ENCODE measurements at regions not wholly inside any gene's neighbourhood (a gene's known extent, or its start where the extent isn't known, plus 50 kb on each side); places are given as distances from the start of the nearest gene placed in this dataset.

GRCh38 chr10:117673230-117674010 is 130.9 kb downstream of the EMX2 start:
- FAIRE-seq = no peak

GRCh38 chr10:117674201-117674600 is 131.7 kb downstream of the EMX2 start:
- FAIRE-seq = no peak

DNA sequence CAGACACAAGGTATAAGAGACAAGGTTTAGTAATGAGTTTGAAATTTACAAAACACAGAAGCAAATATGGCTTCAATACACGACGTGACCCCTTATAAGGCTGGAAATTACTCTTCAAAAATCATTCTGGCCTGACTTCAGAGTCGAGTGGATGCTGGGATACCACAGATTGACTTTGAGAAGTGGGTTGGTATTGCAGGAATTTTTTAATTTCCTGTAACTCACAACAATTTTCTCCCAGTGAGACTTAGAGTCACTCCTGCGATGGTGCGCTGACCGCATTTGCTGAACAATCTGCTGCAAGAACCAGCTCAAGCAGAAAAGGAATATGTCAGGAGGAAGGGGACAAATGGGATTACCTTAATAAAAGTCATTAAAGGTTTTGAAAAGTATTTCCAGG is 132.1 kb downstream of the EMX2 start:
- FAIRE-seq = no peak

GRCh38 chr10:117675514-117676055 is 133.0 kb downstream of the EMX2 start:
- FAIRE-seq = no peak

GRCh38 chr10:117677239-117677638 is 134.7 kb downstream of the EMX2 start:
- FAIRE-seq = no peak

- FAIRE-seq = no peak
Measured at GRCh38 chr10:117677890-117678500, 135.4 kb downstream of the EMX2 start.

GRCh38 chr10:117680601-117681000 is 138.1 kb downstream of the EMX2 start:
- no peak for FAIRE-seq

DNA sequence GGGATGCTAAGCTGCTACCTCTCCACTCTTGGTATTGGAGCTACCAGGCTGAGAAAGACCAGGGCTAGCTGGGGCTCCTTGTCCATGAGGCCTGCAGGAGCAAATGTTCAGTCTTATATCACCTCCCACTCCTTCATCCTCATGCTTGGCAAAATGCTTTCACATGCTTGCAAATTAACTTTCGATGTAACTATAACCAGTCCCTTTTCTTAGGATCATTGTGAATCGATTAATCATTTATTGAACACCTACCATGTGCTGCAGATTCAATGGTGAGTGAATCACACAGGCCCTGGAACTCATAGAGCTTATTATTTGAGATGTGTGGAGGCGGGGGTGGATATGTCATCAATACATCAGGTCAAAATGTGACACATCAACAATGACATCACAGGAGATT is 138.6 kb downstream of the EMX2 start:
- no peak for FAIRE-seq

- FAIRE-seq = no peak
Measured at GRCh38 chr10:117684046-117684610, 141.6 kb downstream of the EMX2 start.

DNA sequence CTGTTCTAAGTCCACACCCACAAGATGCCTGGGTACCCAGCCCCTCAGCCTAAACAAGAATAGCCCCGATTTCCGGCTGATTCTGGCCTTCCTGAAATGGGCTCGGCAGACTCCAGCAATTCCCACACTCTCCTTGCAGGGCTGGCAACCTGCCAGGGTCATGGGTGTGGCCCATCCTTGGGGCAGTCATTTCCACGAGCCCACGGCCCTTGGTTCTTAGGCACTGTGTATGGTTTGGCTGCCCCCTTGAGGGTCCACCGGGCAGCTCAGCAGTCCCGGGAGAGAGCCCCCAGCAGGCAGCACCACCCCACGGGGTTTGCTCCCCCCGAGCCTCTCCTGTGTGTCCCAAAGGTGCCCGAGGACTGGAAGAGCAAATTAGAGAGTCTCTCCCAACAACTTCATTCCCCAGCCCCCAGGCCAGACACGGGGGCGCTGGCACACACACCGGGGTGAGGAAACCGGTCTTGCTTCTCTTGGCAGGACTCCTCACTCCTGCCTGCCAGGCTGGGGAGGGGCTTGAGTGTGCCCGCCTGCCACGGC is 142.2 kb downstream of the EMX2 start:
- no peak for FAIRE-seq

- no peak for FAIRE-seq
Measured at GRCh38 chr10:117685431-117685830, 142.9 kb downstream of the EMX2 start.

DNA sequence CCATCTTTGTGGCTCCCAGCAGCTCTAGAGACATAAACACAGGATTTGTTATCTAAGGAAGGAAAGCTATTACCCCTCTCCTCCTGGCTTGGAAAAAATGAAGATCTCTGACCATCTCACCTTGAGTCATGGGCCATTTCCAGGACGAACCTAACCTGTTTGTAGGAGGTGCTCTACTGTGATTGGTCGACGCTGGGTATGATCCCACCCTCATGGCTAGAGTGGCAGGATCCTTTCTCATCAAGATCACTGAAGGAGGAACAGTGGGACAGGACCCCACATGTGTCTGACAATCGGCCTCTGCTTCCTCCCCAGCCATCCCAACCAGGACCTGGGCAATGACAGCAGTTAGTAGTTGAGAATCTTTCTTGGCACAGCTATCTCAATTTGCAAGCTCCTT is 144.1 kb downstream of the EMX2 start:
- FAIRE-seq = no peak

DNA sequence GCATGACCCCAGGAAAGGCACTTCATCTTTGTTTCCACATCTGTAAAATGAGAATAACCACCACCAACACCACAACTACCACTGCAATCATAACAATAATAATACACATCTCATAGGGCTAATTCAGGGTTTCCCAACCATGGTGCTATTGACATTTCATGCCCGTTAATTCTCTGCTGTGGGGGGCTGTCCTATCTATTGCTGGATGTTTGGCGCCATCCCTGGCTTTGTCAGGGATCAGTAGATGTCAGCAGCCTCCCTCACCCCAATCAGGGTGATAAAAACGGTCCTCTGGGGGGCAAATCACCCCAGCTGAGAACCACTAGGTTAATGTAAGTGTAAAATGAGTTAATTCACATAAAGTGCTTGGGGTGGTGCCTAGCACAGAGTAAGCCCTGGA is 145.8 kb downstream of the EMX2 start:
- FAIRE-seq = no peak

- FAIRE-seq = no peak
Measured at GRCh38 chr10:117689566-117689965, 147.0 kb downstream of the EMX2 start.

GRCh38 chr10:117690359-117690758 is 147.8 kb downstream of the EMX2 start:
- FAIRE-seq = no peak

GRCh38 chr10:117694190-117694589 is 151.6 kb downstream of the EMX2 start:
- FAIRE-seq = no peak

- no peak for FAIRE-seq
Measured at GRCh38 chr10:117697402-117697801, 154.9 kb downstream of the EMX2 start.

DNA sequence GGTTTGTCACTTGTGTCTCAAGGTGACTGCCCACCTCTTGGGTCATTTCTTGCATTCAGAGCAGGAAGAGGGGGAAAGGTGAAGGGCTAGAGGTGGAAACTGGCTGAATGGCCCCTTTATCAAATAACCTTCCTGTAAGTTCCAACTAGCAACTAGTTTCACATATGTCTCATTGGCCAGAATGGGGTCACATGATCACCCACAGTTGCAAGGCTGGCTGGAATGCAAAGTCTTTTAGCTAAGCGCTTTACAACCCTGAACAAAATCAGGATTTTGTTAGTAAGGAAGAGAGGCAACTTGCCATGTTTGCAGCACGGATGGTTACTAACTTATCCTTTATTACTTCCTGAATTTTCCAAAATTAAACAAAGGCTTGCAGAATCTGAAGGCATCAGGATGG is 156.3 kb downstream of the EMX2 start:
- no peak for FAIRE-seq

DNA sequence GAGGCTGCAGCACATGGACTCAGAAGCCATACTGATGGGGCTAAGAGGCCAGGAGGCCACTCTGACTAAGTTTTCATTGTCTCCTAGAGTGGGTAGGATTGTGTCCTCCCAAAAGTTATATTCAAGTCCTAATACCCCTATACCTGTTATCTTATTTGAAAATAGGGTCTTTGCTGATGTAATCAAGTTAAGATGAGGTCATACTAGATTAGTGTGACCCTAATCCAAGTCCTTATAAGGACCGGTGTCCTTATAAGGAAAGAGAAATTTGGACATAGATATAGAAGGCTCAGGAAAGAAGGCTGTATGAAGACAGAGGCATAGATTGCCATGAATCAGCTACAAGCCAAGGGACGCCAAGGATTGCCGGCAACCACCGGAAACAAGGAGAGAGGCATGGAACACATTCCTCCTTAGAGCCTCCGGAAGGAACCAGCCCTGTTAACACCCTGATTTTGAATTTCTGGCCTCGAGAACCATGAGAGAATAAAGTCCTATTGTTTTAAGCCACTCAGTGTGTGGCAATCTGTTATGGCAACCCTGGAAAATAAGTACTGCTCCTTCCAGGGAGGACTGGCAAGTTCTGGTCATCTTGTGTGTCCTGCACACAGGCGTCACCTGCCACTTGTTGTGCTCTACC is 157.0 kb downstream of the EMX2 start:
- FAIRE-seq = no peak

DNA sequence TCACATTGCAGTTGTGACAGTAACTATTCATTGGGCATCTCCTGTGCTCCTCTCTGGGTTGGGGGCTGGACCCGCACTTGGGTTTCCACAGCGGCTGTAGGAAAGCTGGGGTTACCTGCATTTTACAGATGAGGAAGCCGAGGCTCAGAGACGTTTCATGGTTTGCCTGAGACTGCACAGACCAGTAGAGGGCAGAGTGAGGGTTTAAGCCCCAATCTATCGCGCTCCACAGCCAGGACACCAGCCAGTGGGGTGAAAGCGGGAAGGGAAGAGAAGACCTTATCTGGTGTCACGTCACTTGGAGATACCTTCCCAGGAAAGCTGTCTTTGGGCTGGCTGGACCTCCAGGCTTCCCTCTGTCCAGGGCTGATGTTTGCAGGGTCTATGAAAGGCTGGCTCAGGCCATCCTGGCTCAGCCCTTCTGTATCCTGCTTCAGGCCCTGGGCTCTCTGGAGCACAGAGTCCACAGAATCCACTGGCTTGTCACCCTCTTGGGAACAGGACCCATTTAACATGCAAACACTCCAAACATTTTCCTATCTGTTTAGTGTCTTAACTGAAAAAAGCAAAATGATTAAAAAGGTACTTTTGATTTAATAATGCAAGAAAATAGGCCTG is 167.7 kb downstream of the EMX2 start:
- no peak for FAIRE-seq

DNA sequence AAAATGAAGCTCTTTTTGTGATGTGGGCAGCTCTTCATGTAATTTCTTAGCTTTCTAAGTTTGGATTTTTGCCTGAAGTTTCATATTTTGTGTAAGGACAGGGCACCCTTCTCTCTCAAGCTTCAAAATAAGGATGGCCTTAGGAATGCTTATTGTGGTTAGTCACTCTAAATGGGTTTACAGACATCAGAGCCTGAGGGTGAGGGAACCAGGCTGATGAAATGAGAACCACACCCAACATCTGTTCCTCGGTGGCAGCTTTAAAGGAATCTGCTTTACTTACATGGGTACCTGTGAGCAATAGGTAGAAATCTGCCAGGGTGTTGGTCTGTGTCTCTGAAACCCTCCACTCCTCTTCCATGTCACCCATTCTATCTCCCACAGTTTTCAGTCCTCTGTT is 174.3 kb downstream of the EMX2 start:
- FAIRE-seq = no peak

DNA sequence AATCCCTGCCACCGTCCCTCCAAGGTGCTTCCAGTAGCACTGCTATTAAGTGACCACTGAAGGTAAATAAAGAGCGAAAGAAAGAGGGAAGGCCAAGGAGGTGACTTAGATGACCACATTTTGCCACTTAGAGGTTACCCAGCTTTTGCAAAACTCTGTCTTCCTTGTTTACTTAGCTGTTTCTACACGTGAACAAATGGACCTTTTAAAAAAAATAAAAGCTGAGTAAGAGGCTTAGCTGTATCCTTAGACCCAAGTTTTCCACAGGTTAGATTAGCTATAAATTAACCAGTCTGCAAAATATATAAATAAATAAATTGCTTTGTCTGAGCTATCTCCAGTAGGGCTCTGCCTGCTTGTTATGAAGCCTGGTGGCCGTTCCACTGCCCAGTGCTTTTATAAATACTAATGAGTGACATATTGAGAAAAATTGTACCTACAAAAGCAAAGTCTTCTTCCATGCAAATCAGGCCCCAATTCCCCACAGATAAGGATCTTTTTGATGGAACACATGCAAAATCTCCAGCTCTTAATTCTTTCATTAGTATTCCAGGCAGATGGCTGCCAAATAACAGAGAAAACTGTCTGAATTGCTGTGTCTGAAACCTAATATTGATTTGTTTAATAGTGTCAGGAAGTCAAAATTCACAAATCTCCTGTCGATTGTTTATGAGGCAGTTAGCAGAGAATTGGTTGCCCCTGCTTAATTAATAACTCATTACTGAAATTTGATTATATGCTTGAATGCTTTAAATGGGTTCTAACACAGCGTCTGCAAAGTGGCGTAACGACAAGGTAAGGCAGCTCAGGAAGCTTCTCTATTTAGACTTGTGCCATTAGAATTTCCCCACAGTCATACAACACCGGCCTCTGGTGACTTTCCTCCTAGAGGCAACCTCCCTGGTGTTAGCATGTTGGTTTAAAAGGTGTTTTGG is 176.7 kb downstream of the EMX2 start:
- FAIRE-seq = no peak

Measured in A204.1 (cell line).